ENCODE measurements at regions not wholly inside any gene's neighbourhood (a gene's known extent, or its start where the extent isn't known, plus 50 kb on each side); places are given as distances from the start of the nearest gene placed in this dataset.

DNA sequence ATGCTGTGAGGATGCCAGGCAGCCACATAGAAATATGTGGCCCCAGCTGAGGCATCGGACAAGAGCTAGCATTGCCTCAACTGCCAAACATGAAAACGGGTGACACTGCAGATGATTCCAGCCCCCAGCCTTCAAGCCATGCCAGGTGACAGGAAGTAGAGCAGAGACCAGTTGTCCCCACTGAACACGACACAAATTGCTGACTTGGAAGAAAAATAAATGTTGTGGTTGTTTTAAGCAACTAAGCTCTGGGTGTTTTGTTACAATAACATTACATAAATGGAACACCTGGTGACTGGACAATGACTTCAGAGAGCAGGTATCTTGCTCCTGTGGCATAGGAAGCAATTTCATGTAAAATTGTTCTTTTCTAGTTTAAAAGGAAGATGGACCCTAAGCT, 154.2 kb downstream of the KIF4B start:
- TF ChIP-seq GATA2 (IDR thresholded peaks at IDR 0.05; ENCODE audit: low read depth, low read length) = no peak
- TF ChIP-seq GATA3 (IDR thresholded peaks at IDR 0.05; ENCODE audit: low read depth, low read length) = no peak

Data from SH-SY5Y (cell line).